Jurkat, Clone E6-1 (cell line): ENCODE measurements at regions not wholly inside any gene's neighbourhood (a gene's known extent, or its start where the extent isn't known, plus 50 kb on each side); places are given as distances from the start of the nearest gene placed in this dataset.

Experiments used
- DNase-seq: peaks from one replicate; pipeline ENCODE4 v3.0.0-alpha.2; 2011; ENCODE audit warnings: low read depth, low spot score
- H3K4me3 ChIP-seq: 2 replicates; pipeline ENCODE4 v1.5.1; 2011; ENCODE audit warnings: mild to moderate bottlenecking, low read length, control low read depth, moderate library complexity

- DNase-seq = no peak
- no peak overlapping the region for H3K4me3 ChIP-seq
Observed at GRCh38 chr4:20617678-20618396, 82.4 kb upstream of the PACRGL start.

- no peak for DNase-seq
- H3K4me3 ChIP-seq = no peak overlapping the region
Observed at GRCh38 chr4:20618731-20619130, 81.5 kb upstream of the PACRGL start.

- no peak overlapping the region for H3K4me3 ChIP-seq
- DNase-seq = no peak
Observed at GRCh38 chr4:20621476-20621875, 78.8 kb upstream of the PACRGL start.

- no peak overlapping the region for H3K4me3 ChIP-seq
- DNase-seq = no peak
Observed at GRCh38 chr4:20622701-20623100, 77.6 kb upstream of the PACRGL start.

DNA sequence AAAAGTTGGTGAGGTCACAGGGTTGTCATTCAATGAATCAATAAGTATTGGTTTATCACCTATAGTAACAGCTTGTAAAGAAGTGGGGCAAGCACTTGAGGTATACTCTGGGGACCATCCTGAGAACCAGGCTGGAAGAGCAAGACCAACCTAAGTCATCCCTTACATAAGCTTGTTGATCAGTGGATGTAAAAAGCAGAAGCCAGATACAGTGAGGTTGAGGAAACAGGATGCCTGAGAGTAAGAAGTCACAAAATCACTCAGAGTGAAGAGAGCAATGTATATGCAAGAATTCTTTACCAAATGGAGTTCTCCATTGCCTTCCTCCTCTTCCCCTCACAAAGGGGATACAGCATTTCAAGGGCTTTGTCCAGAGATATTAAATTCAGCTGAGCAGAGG lies 76.3 kb upstream of the PACRGL start:
- H3K4me3 ChIP-seq = no peak overlapping the region
- DNase-seq = no peak

DNA sequence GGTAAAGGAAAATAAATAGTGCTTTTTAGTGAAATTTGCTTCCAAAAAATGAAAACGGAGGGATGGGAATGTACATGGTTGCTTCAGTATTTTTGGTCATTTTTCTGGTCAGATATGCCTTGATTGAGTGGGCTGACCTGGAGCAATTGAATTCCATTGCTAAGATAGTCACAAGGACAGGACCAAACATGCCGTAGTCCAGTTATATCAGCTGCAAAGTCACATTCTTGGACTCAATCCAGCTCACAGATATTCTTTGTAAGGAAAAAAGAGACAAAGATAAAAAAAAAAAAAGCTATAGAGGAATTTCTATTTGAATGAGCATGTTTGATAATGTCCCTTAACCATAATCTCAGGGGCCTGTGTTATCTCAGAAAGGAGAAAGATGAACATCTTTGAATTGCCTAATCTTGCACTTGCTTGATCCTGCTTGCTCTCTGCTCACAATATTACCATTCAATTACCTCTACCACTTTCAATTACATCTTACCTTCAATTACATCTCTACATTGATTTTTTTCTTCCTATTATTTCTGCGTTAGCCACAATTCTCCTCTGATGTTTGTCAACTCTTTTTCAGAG lies 75.4 kb upstream of the PACRGL start:
- no peak for DNase-seq
- H3K4me3 ChIP-seq = no peak overlapping the region

DNA sequence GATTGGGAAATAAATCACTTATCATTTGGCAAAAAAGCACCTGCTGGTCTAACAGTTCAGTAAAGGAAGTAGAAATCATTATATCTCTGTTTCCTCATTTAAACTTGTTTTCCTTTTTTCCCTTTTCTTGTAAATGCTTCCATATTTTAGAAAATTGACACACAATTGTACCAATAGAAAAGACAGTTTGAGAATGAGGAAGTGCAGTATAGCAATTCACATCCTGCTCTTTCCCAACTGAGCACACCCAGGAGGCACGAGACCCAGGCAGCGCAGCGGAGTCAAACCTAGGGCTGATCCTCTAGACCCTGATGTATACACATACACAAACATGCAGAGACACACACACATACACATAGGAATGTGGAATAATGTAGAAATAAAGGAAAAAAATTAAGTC lies 74.8 kb upstream of the PACRGL start:
- no peak overlapping the region for H3K4me3 ChIP-seq
- no peak for DNase-seq

- no peak for DNase-seq
- H3K4me3 ChIP-seq = no peak overlapping the region
Observed at GRCh38 chr4:20626326-20627005, 73.8 kb upstream of the PACRGL start.

- no peak for DNase-seq
- H3K4me3 ChIP-seq = no peak overlapping the region
Observed at GRCh38 chr4:20627866-20628265, 72.4 kb upstream of the PACRGL start.

DNA sequence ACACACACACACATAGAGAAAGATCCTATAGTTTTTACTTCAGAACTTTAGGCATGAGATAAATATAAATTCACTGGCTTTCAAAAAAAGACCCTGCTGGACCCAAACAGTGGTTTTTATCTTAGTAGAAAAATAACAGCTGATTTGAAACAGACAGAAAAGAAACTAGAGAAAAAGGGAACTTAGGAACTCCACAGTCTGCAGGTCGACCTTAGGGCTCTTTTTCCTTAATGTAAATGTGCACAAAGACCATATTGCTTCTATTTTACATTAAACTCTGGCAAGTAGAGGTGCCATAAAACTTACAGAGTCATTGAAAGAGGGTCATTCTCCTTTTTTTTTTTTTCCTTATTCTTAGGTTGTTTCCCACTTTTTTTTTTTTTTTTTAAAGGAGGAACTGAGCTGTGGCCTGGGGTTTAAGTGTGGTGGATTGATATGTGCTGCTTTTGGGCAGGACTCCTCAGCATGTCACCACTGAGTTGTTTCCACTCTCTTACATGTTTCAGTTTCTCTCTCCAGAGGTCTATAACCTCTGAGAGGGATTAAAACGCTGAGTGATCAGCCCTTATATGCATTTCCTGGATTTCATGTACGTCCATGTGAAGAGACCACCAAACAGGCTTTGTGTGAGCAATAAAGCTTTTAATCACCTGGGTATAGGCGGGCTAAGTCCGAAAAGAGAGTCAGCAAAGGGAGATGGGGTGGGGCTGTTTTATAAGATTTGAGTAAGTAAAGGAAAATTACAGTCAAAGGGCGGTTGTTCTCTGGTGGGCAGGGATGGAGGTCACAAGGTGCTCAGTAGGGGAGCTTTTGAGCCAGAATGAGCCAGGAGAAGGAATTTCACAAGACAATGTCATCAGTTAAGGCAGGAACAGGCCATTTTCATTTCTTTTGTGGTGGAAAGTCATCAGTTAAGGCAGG lies 70.8 kb upstream of the PACRGL start:
- DNase-seq = no peak
- no peak overlapping the region for H3K4me3 ChIP-seq

DNA sequence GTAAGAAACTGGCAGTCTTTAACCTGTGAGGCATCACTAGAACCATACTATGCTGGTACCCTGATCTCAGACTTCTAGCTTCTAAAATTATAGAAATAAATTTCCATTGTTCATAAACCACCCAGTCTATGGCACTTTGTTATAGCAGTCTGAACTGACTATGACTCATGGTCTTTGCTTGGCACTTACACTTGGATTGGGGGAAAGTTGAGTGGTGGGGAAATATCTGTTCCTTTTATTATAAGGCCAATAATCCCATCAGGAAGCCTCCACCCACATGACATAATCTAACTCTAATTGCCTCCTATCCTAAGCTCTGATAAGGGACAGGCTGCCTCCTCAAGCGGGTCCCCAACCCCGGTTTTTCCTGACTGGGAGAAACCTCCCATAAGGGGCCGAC lies 61.4 kb upstream of the PACRGL start:
- no peak overlapping the region for H3K4me3 ChIP-seq
- DNase-seq = no peak

DNA sequence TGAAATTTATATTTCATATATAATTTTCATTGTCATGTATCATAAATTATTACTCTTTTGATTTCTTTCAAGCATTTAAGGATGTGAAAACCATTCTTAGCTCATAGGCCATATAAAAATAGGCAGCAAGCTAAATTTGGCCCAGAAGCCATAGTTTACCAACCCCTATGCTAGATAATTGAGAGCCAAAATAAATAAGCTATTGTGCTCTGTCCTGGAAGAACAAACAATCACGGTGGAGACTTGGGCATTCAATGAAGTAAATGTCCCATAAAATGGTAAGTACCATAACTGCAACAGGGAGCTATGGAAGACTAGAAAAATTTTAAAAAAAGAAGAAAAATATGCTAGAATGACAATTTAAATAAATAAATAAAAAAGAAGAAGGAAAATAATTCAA lies 60.9 kb upstream of the PACRGL start:
- H3K4me3 ChIP-seq = no peak overlapping the region
- DNase-seq = no peak

- no peak for DNase-seq
- H3K4me3 ChIP-seq = no peak overlapping the region
Observed at GRCh38 chr4:20640989-20641388, 59.3 kb upstream of the PACRGL start.

DNA sequence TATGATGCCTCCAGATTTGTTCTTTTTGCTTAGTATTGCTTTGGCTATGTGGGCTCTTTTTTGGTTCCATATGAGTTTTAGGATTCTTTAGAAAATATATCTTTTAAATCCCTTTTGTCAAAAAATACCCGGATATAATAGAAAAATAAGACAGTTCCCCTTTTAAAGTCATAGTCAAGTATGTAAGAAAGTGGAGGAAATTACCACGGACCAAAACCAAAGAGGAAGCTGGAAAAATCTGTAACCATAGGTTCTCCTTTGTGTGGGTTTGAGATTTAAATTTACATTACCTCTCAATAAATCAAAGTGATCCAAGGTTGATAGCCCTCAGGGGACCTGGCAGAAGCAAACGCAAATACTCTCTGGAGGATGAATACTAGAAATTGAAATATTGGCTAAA lies 58.3 kb upstream of the PACRGL start:
- DNase-seq = no peak
- H3K4me3 ChIP-seq = no peak overlapping the region

GRCh38 chr4:20643631-20644030 lies 56.6 kb upstream of the PACRGL start:
- no peak overlapping the region for H3K4me3 ChIP-seq
- no peak for DNase-seq

DNA sequence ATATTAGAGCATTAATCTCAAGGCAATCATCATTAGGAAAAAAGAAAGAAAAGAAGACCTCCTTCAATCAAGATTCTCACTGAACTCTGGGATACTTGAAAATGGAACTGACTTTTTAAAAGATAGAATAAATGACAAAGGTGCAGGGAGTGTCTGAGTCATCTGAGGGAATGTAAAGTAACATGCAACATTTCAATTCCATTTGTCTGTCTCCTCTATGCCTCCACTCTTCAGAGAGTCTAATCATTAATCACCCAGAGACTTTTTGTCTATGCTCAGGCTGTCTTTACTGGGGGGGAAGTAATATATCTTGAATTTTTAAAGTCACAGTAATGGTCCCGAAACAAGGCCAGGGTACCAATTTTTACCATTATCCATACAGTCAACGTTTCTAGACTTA lies 55.0 kb upstream of the PACRGL start:
- H3K4me3 ChIP-seq = no peak overlapping the region
- DNase-seq = no peak

- no peak for DNase-seq
- H3K4me3 ChIP-seq = no peak overlapping the region
Observed at GRCh38 chr4:20646287-20646686, 54.0 kb upstream of the PACRGL start.
